NCI-H526 treated with DMSO at 0.1 percent for 48 hours (cell line): ENCODE measurements at regions not wholly inside any gene's neighbourhood (a gene's known extent, or its start where the extent isn't known, plus 50 kb on each side); places are given as distances from the start of the nearest gene placed in this dataset.
"Not testable (repeated sequence)": the region's sequence is repeated elsewhere in the genome, so short reads cannot be mapped to it uniquely, and the experiment has no call there.

Source experiments
- DNase-seq: peaks from one replicate; lab custom pipeline; 2025; lab: John Stamatoyannopoulos, UW

GRCh38 chr7:128561116-128561722 lies 84.7 kb downstream of the METTL2B start:
- DNase-seq, result not testable (repeated sequence)

- not testable (repeated sequence) for DNase-seq
These were observed 86.2 kb downstream of the METTL2B start for GRCh38 chr7:128562795-128563194.

- DNase-seq, result not testable (repeated sequence)
These were observed 87.7 kb downstream of the METTL2B start for GRCh38 chr7:128564123-128564700.

GRCh38 chr7:128564932-128565864 lies 88.7 kb downstream of the METTL2B start:
- DNase-seq, result not testable (repeated sequence)

GRCh38 chr7:128575277-128575676 lies 96.8 kb upstream of the GARIN1A start:
- DNase-seq, result not testable (repeated sequence)

- not testable (repeated sequence) for DNase-seq
These were observed 95.1 kb upstream of the GARIN1A start for GRCh38 chr7:128576953-128577352.

GRCh38 chr7:128579843-128580242 lies 92.2 kb upstream of the GARIN1A start:
- not testable (repeated sequence) for DNase-seq

GRCh38 chr7:128581100-128581499 lies 91.0 kb upstream of the GARIN1A start:
- DNase-seq, result not testable (repeated sequence)

- not testable (repeated sequence) for DNase-seq
These were observed 90.1 kb upstream of the GARIN1A start for GRCh38 chr7:128581825-128582561.

GRCh38 chr7:128586715-128587114 lies 85.4 kb upstream of the GARIN1A start:
- DNase-seq, result not testable (repeated sequence)

- DNase-seq, result no peak
These were observed 80.4 kb upstream of the GARIN1A start for GRCh38 chr7:128591705-128592104.

GRCh38 chr7:128592209-128592608 lies 79.9 kb upstream of the GARIN1A start:
- not testable (repeated sequence) for DNase-seq

- not testable (repeated sequence) for DNase-seq
These were observed 78.0 kb upstream of the GARIN1A start for GRCh38 chr7:128594061-128594460.

GRCh38 chr7:128596336-128597128 lies 75.6 kb upstream of the GARIN1A start:
- not testable (repeated sequence) for DNase-seq

- DNase-seq, result not testable (repeated sequence)
These were observed 73.1 kb upstream of the GARIN1A start for GRCh38 chr7:128598946-128599345.

- peak; percentile 43 for DNase-seq
These were observed 63.2 kb upstream of the GARIN1A start for GRCh38 chr7:128608678-128609421.

GRCh38 chr7:128613366-128613765 lies 58.7 kb upstream of the GARIN1A start:
- not testable (repeated sequence) for DNase-seq

GRCh38 chr7:128614812-128615211 lies 57.3 kb upstream of the GARIN1A start:
- DNase-seq, result peak; percentile 11

- DNase-seq, result not testable (repeated sequence)
These were observed 55.3 kb upstream of the GARIN1A start for GRCh38 chr7:128616799-128617198.
